H9 (cell line): ENCODE measurements at regions not wholly inside any gene's neighbourhood (a gene's known extent, or its start where the extent isn't known, plus 50 kb on each side); places are given as distances from the start of the nearest gene placed in this dataset.

Source experiments
- DNase-seq: peaks from one replicate; pipeline ENCODE4 v3.0.0-alpha.2; 2017
- H2AFZ ChIP-seq: one replicate; pipeline ENCODE4 v1.6.1; 2013; ENCODE audit warnings: mild to moderate bottlenecking, low read length, control low read depth, moderate library complexity
- H2AK5ac ChIP-seq: 2 replicates; pipeline ENCODE4 v1.6.1; 2013; ENCODE audit warnings: low read length, control low read depth, mixed read lengths; ENCODE audit not compliant: insufficient read length
- H2BK120ac ChIP-seq: one replicate; pipeline ENCODE4 v1.6.1; 2013; ENCODE audit warnings: low read depth, mild to moderate bottlenecking, low read length, control low read depth, inconsistent platforms; ENCODE audit not compliant: poor library complexity, severe bottlenecking
- H2BK12ac ChIP-seq: 2 replicates; pipeline ENCODE4 v1.6.1; 2013; ENCODE audit warnings: low read length, control low read depth, mixed read lengths, low read depth; ENCODE audit not compliant: insufficient read length
- H2BK15ac ChIP-seq: 2 replicates; pipeline ENCODE4 v1.6.1; 2013; ENCODE audit warnings: low read depth, low read length, control low read depth
- H2BK20ac ChIP-seq: one replicate; pipeline ENCODE4 v1.6.1; 2013; ENCODE audit warnings: low read depth, mild to moderate bottlenecking, low read length, control low read depth, inconsistent platforms; ENCODE audit not compliant: poor library complexity, severe bottlenecking
- H2BK5ac ChIP-seq: 2 replicates; pipeline ENCODE4 v1.6.1; 2013; ENCODE audit warnings: low read length, control low read depth, mixed read lengths; ENCODE audit not compliant: insufficient read length
- H3K14ac ChIP-seq: 2 replicates; pipeline ENCODE4 v1.6.1; 2013; ENCODE audit warnings: low read length, control low read depth; ENCODE audit not compliant: insufficient read depth
- H3K18ac ChIP-seq: 2 replicates; pipeline ENCODE4 v1.6.1; 2013; ENCODE audit warnings: low read depth, mild to moderate bottlenecking, mixed read lengths, low read length, control low read depth; ENCODE audit not compliant: insufficient read length
- H3K23ac ChIP-seq: 2 replicates; pipeline ENCODE4 v1.6.1; 2013; ENCODE audit warnings: low read length, control low read depth, mixed read lengths, low read depth; ENCODE audit not compliant: insufficient read length
- H3K23me2 ChIP-seq: 2 replicates; pipeline ENCODE4 v1.6.1; 2013; ENCODE audit warnings: low read depth, mild to moderate bottlenecking, mixed read lengths, low read length, control low read depth; ENCODE audit not compliant: insufficient read length, poor library complexity, severe bottlenecking
- H3K27ac ChIP-seq: 2 replicates; pipeline ENCODE4 v1.5.1; 2013; ENCODE audit warnings: low read length, control low read depth, mixed read lengths, low read depth; ENCODE audit not compliant: insufficient read length
- H3K27me3 ChIP-seq: 2 replicates; pipeline ENCODE4 v1.6.1; 2013; ENCODE audit warnings: low read length, control low read depth, inconsistent platforms; ENCODE audit not compliant: insufficient read depth
- H3K4ac ChIP-seq: 2 replicates; pipeline ENCODE4 v1.6.1; 2013; ENCODE audit warnings: low read depth, mild to moderate bottlenecking, control low read depth, inconsistent platforms, low read length, moderate library complexity
- H3K4me1 ChIP-seq: 2 replicates; pipeline ENCODE4 v1.6.1; 2013; ENCODE audit warnings: low read length, control low read depth, inconsistent platforms; ENCODE audit not compliant: insufficient read depth
- H3K4me2 ChIP-seq: 2 replicates; pipeline ENCODE4 v1.6.1; 2013; ENCODE audit warnings: low read length, control low read depth, mixed read lengths; ENCODE audit not compliant: insufficient read length, insufficient read depth
- H3K56ac ChIP-seq: 2 replicates; pipeline ENCODE4 v1.6.1; 2013; ENCODE audit warnings: low read depth, mild to moderate bottlenecking, mixed read lengths, low read length, control low read depth; ENCODE audit not compliant: insufficient read length
- H3K79me1 ChIP-seq: 2 replicates; pipeline ENCODE4 v1.6.1; 2013; ENCODE audit warnings: low read depth, mild to moderate bottlenecking, moderate library complexity, low read length, control low read depth, inconsistent platforms; ENCODE audit not compliant: insufficient read depth, poor library complexity, severe bottlenecking
- H3K79me2 ChIP-seq: 2 replicates; pipeline ENCODE4 v1.6.1; 2013; ENCODE audit warnings: low read length, control low read depth, inconsistent platforms; ENCODE audit not compliant: insufficient read depth
- H3K9ac ChIP-seq: 2 replicates; pipeline ENCODE4 v1.6.1; 2013; ENCODE audit warnings: low read length, control low read depth, mixed read lengths; ENCODE audit not compliant: insufficient read length; ENCODE audit errors: extremely low read depth
- H3K9me3 ChIP-seq: one replicate; pipeline ENCODE4 v1.6.1; 2013; ENCODE audit warnings: low read depth, low read length, inconsistent platforms; ENCODE audit not compliant: control insufficient read depth
- H3T11ph ChIP-seq: one replicate; pipeline ENCODE4 v1.6.1; 2013; ENCODE audit warnings: mild to moderate bottlenecking, low read length, control low read depth, inconsistent platforms
- H4K20me1 ChIP-seq: one replicate; pipeline ENCODE4 v1.6.1; 2013; ENCODE audit not compliant: control insufficient read depth, insufficient read length, insufficient read depth
- H4K5ac ChIP-seq: 2 replicates; pipeline ENCODE4 v1.6.1; 2013; ENCODE audit warnings: low read depth, mild to moderate bottlenecking, mixed read lengths, low read length, control low read depth; ENCODE audit not compliant: insufficient read length
- H4K8ac ChIP-seq: replicated peaks from 2 replicates; pipeline ENCODE4 v1.6.1; 2013; ENCODE audit warnings: low read length, control low read depth, mixed read lengths, low read depth; ENCODE audit not compliant: insufficient read length
- H4K91ac ChIP-seq: 2 replicates; pipeline ENCODE4 v1.6.1; 2013; ENCODE audit warnings: low read depth, mild to moderate bottlenecking, moderate library complexity, mixed read lengths, low read length, control low read depth; ENCODE audit not compliant: insufficient read length
- H3K27ac Mint-ChIP-seq, 3 experiments: 2 replicates in 2 of 3; 3 replicates in 1 of 3; pipeline ENCODE4 v1.8.0; 2020 to 2021; ENCODE audit warnings: mixed read lengths in 3 of 3, mild to moderate bottlenecking in 1 of 3, moderate library complexity in 1 of 3
- H3K27me3 Mint-ChIP-seq: 2 replicates; pipeline ENCODE4 v1.8.0; 2021; ENCODE audit warnings: low read depth, mild to moderate bottlenecking, moderate library complexity, mixed read lengths
- H3K36me3 Mint-ChIP-seq, 3 experiments: 2 replicates in 2 of 3; 3 replicates in 1 of 3; pipeline ENCODE4 v1.8.0; 2020 to 2021; ENCODE audit warnings: low read depth in 3 of 3, mixed read lengths in 3 of 3; ENCODE audit not compliant: insufficient read depth in 1 of 3
- H3K4me1 Mint-ChIP-seq, 2 experiments: 2 replicates each; pipeline ENCODE4 v1.8.0; 2020; ENCODE audit warnings: mixed read lengths in 2 of 2
- H3K4me3 Mint-ChIP-seq, 2 experiments: 2 replicates in 1 of 2; 3 replicates in 1 of 2; pipeline ENCODE4 v1.8.0; 2020 to 2021; ENCODE audit warnings: mild to moderate bottlenecking in 2 of 2, mixed read lengths in 2 of 2, moderate library complexity in 1 of 2
- H3K9me3 Mint-ChIP-seq, 2 experiments: 2 replicates in 1 of 2; 3 replicates in 1 of 2; pipeline ENCODE4 v1.8.0; 2020; ENCODE audit warnings: mild to moderate bottlenecking in 2 of 2, mixed read lengths in 2 of 2, moderate library complexity in 1 of 2
- WGBS: extraction: QIAGEN DNeasy Blood & Tissue Kit; methylation state at CpG from one replicate; pipeline ENCODE4 v1.1.7; 2013; ENCODE audit warnings: missing lambda C conversion rate, low lambda C conversion rate, mixed read lengths; ENCODE audit not compliant: insufficient read length; ENCODE audit errors: extremely low coverage; 5-methylcytosine and 5-hydroxymethylcytosine counted together
- TF ChIP-seq, protein P1 (sequence below): fragments of 200-600 bp; sonication (generic); conservative IDR thresholded peaks from 3 replicates; pipeline ENCODE4 v1.8.0; 2021; ENCODE audit warnings: antibody characterized with exemption, mild to moderate bottlenecking

DNA sequence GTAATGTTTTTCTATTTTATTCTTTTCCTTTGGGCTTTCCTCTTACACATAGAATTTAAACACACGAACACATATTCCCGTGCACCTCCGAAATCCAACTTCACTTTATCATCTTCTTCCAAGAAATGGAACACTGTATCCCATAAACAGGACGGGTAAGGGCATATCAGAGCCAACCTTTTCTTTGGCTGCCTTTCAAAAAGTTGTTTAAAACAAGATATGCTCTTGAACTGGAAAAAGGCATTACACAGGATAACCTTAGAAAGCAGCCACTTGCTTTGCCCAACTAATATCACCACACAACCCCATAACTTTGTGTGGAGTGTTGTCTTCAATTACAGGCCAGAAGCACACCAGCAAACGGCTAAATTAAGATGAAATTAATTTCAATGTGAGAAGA lies 65.3 kb upstream of the CDKN3 start:
- H2BK120ac ChIP-seq, result no peak overlapping the region
- H3K9me3 ChIP-seq, result no peaks in the 10 kb centered on the region
- no peak overlapping the region for H3K9ac ChIP-seq
- H3K4ac ChIP-seq, result no peak overlapping the region
- H2BK20ac ChIP-seq, result no peak overlapping the region
- no peaks in the 10 kb centered on the region for H3K23me2 ChIP-seq
- no peaks in the 10 kb centered on the region for H3K79me1 ChIP-seq
- H3K9me3 Mint-ChIP-seq, result no peaks in the 10 kb centered on the region; a peak in 1 of 5 replicates
- no peak overlapping the region for H4K91ac ChIP-seq
- H3T11ph ChIP-seq, result no peak overlapping the region
- H4K5ac ChIP-seq, result no peak overlapping the region
- no peak overlapping the region for H3K4me2 ChIP-seq
- no peak overlapping the region for H3K23ac ChIP-seq
- H3K4me1 ChIP-seq, result no peaks in the 10 kb centered on the region
- H3K27ac Mint-ChIP-seq, result no peak overlapping the region
- no peaks in the 10 kb centered on the region for H3K36me3 Mint-ChIP-seq
- no peaks in the 10 kb centered on the region for H3K79me2 ChIP-seq
- no peak overlapping the region for H3K27ac ChIP-seq
- H2BK12ac ChIP-seq, result no peak overlapping the region
- H3K4me3 Mint-ChIP-seq, result no peak overlapping the region
- TF ChIP-seq, protein P1, sequence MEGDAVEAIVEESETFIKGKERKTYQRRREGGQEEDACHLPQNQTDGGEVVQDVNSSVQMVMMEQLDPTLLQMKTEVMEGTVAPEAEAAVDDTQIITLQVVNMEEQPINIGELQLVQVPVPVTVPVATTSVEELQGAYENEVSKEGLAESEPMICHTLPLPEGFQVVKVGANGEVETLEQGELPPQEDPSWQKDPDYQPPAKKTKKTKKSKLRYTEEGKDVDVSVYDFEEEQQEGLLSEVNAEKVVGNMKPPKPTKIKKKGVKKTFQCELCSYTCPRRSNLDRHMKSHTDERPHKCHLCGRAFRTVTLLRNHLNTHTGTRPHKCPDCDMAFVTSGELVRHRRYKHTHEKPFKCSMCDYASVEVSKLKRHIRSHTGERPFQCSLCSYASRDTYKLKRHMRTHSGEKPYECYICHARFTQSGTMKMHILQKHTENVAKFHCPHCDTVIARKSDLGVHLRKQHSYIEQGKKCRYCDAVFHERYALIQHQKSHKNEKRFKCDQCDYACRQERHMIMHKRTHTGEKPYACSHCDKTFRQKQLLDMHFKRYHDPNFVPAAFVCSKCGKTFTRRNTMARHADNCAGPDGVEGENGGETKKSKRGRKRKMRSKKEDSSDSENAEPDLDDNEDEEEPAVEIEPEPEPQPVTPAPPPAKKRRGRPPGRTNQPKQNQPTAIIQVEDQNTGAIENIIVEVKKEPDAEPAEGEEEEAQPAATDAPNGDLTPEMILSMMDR, result no peak
- no peak for DNase-seq
- no peak overlapping the region for H4K8ac ChIP-seq
- no peak overlapping the region for H2AK5ac ChIP-seq
- H2BK5ac ChIP-seq, result no peak overlapping the region
- no peaks in the 10 kb centered on the region; the same call in 1 of the 2 replicates for H3K27me3 Mint-ChIP-seq
- H3K4me1 Mint-ChIP-seq, result peaks cover 7 to 11% of the 10 kb centered on the region in 2 experiments
- no peak overlapping the region for H2BK15ac ChIP-seq
- H3K18ac ChIP-seq, result no peak overlapping the region
- H3K14ac ChIP-seq, result no peak overlapping the region
- 79% methylated on average over 3 of the region's 5 CpGs for WGBS
- H3K27me3 ChIP-seq, result no peaks in the 10 kb centered on the region
- H3K56ac ChIP-seq, result no peak overlapping the region
- no peak overlapping the region for H2AFZ ChIP-seq
- no peaks in the 10 kb centered on the region for H4K20me1 ChIP-seq
